ENCODE measurements at regions not wholly inside any gene's neighbourhood (a gene's known extent, or its start where the extent isn't known, plus 50 kb on each side); places are given as distances from the start of the nearest gene placed in this dataset.

GRCh38 chr20:4330011-4330410, 80.9 kb upstream of the ADRA1D start:
- CTCF ChIA-PET = no interaction called here

GRCh38 chr20:4329232-4329631, 80.1 kb upstream of the ADRA1D start:
- ChIA-PET POLR2A (no interaction called here), RAD21 (ENCODE audit: unreplicated experiment) (no interaction called here), CTCF (no interaction called here), SMC1A (ENCODE audit: uncharacterized antibody, unreplicated experiment) (no interaction called here)
- Histone ChIP-seq H3K27ac (ENCODE audit: control insufficient read depth, insufficient read depth) (no peak overlapping the region), H3K9ac (ENCODE audit: control insufficient read depth, insufficient read depth, low read length) (no peak overlapping the region), H3K4me3 (no peak overlapping the region), H3K36me3 (ENCODE audit: control insufficient read depth in 2 of 2, insufficient read depth in 2 of 2, low read length in 1 of 2) (no peaks in the 10 kb centered on the region), H3K4me1 (ENCODE audit: control insufficient read depth, insufficient read depth, low read length) (no peaks in the 10 kb centered on the region), H3K79me2 (ENCODE audit: control insufficient read depth, insufficient read depth, low read length) (no peaks in the 10 kb centered on the region), H3K4me2 (ENCODE audit: control insufficient read depth, insufficient read depth) (no peak overlapping the region), H3K9me3 (replicated peaks; ENCODE audit: control insufficient read depth, insufficient read depth, low read length) (no peaks in the 10 kb centered on the region; the same call in 2 of the 3 replicates), H3K27me3 (replicated peaks in 1 of 2; ENCODE audit: control insufficient read depth in 2 of 2, insufficient read depth in 2 of 2, low read length in 1 of 2) (no peaks in the 10 kb centered on the region; a peak in 1 of 4 replicates), H4K20me1 (ENCODE audit: control insufficient read depth, insufficient read depth) (no peaks in the 10 kb centered on the region), H2AFZ (ENCODE audit: control insufficient read depth, low read depth, low read length) (no peak overlapping the region)
- FAIRE-seq (no peak), ATAC-seq (no peak), DNase-seq (ENCODE audit: low read depth, low spot score) (no peak)
- intact Hi-C loops (cut with micrococcal nuclease; ENCODE audit: unreplicated experiment) = no loop called here
- TF ChIP-seq ZNF384 (IDR thresholded peaks at IDR 0.05; ENCODE audit: borderline replicate concordance, low read depth, low read length) = no peak
- no peak for TF ChIP-seq MYC (IDR thresholded peaks at IDR 0.05; ENCODE audit: insufficient read depth, insufficient read length, insufficient replicate concordance, low read length, severe bottlenecking)
- TF ChIP-seq BHLHE40 (IDR thresholded peaks at IDR 0.05; ENCODE audit: borderline replicate concordance in 1 of 2, low read depth in 2 of 2, low read length in 1 of 2) = no peak
- no peak for TF ChIP-seq SMC3 (IDR thresholded peaks at IDR 0.05; ENCODE audit: borderline replicate concordance, low read length)
- TF ChIP-seq HDAC2 (IDR thresholded peaks at IDR 0.05) = no peak
- TF ChIP-seq, protein P1, sequence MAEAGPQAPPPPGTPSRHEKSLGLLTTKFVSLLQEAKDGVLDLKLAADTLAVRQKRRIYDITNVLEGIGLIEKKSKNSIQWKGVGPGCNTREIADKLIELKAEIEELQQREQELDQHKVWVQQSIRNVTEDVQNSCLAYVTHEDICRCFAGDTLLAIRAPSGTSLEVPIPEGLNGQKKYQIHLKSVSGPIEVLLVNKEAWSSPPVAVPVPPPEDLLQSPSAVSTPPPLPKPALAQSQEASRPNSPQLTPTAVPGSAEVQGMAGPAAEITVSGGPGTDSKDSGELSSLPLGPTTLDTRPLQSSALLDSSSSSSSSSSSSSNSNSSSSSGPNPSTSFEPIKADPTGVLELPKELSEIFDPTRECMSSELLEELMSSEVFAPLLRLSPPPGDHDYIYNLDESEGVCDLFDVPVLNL (IDR thresholded peaks at IDR 0.05; ENCODE audit: low read depth, low read length) = no peak
- no peak for TF ChIP-seq ASH2L (IDR thresholded peaks at IDR 0.05; ENCODE audit: borderline replicate concordance, low read depth)
- no peak for TF ChIP-seq RUNX3 (IDR thresholded peaks at IDR 0.05; ENCODE audit: low read length)
- no peak for TF ChIP-seq CBFB (IDR thresholded peaks at IDR 0.05; ENCODE audit: low read depth)
- BruUV-seq (replicated peaks) = no TSS peak
- 5% methylated on average over 5 of the region's 5 CpGs for WGBS (ENCODE audit: insufficient coverage, insufficient replicate concordance, low lambda C conversion rate, missing lambda C conversion rate)
- in situ Hi-C loops (cut with MboI) = no loop called here

More at GRCh38 chr20:4330011-4330410, 80.9 kb upstream of the ADRA1D start:
- SMC1A ChIA-PET (ENCODE audit: uncharacterized antibody, unreplicated experiment) = no interaction called here
- intact Hi-C loops (cut with micrococcal nuclease; ENCODE audit: unreplicated experiment) = no loop called here
- no peaks in the 10 kb centered on the region for H4K20me1 ChIP-seq (ENCODE audit: control insufficient read depth, insufficient read depth)
- H3K9ac ChIP-seq (ENCODE audit: control insufficient read depth, insufficient read depth, low read length) = no peak overlapping the region
- POLR2A ChIA-PET = interaction anchor here (0.7 kb wide), 1 partner anchor 15 kb away, joined by 5 read pairs; no protein-coding TSS in a partner anchor
- H3K9me3 ChIP-seq (replicated peaks; ENCODE audit: control insufficient read depth, insufficient read depth, low read length) = no peaks in the 10 kb centered on the region; the same call in 2 of the 3 replicates
- DNase-seq (ENCODE audit: low read depth, low spot score) = no peak
- H2AFZ ChIP-seq (ENCODE audit: control insufficient read depth, low read depth, low read length) = no peak overlapping the region
- in situ Hi-C loops (cut with MboI) = no loop called here
- no peak overlapping the region for H3K27ac ChIP-seq (ENCODE audit: control insufficient read depth, insufficient read depth)
- H3K4me2 ChIP-seq (ENCODE audit: control insufficient read depth, insufficient read depth) = no peak overlapping the region
- peaks cover 0 to 2% of the 10 kb centered on the region in 2 experiments; a peak in 2 of 4 replicates for H3K27me3 ChIP-seq (replicated peaks in 1 of 2; ENCODE audit: control insufficient read depth in 2 of 2, insufficient read depth in 2 of 2, low read length in 1 of 2)
- no peak for FAIRE-seq
- no peaks in the 10 kb centered on the region for H3K79me2 ChIP-seq (ENCODE audit: control insufficient read depth, insufficient read depth, low read length)
- TF ChIP-seq NBN (IDR thresholded peaks at IDR 0.05) (no peak), STAT1 (conservative IDR thresholded peaks at IDR 0.05) (no peak), SIN3A (IDR thresholded peaks at IDR 0.05; ENCODE audit: low read depth, low read length) (no peak), YY1 (IDR thresholded peaks at IDR 0.05; ENCODE audit: low read depth, low read length) (no peak)
- 3% methylated on average over 5 of the region's 5 CpGs for WGBS (ENCODE audit: insufficient coverage, insufficient replicate concordance, low lambda C conversion rate, missing lambda C conversion rate)
- H3K4me1 ChIP-seq (ENCODE audit: control insufficient read depth, insufficient read depth, low read length) = no peaks in the 10 kb centered on the region
- BruUV-seq (replicated peaks) = no TSS peak
- RAD21 ChIA-PET (ENCODE audit: unreplicated experiment) = no interaction called here
- H3K4me3 ChIP-seq = no peak overlapping the region
- H3K36me3 ChIP-seq (ENCODE audit: control insufficient read depth in 2 of 2, insufficient read depth in 2 of 2, low read length in 1 of 2) = no peaks in the 10 kb centered on the region
- ATAC-seq = no peak

Measured in GM12878 (cell line).